ENCODE measurements at regions not wholly inside any gene's neighbourhood (a gene's known extent, or its start where the extent isn't known, plus 50 kb on each side); places are given as distances from the start of the nearest gene placed in this dataset.
"Not testable (repeated sequence)": the region's sequence is repeated elsewhere in the genome, so short reads cannot be mapped to it uniquely, and the experiment has no call there.

- TF ChIP-seq CTCF (IDR thresholded peaks at IDR 0.05 in 4 of 5, conservative IDR thresholded peaks at IDR 0.05 in 1 of 5) (no peak), POLR2A (IDR thresholded peaks at IDR 0.05) (no peak)
- in situ Hi-C loops (cut with MboI; ENCODE audit: low sequenced_read_pairs in 4 of 4) (no loop called here), intact Hi-C loops (cut with DNase I; ENCODE audit: low total_unique reads) (no loop called here)
- no peaks in the 10 kb centered on the region for H3K4me1 ChIP-seq
- H3K4me3 ChIP-seq = no peak overlapping the region
- no peaks in the 10 kb centered on the region for H3K27me3 ChIP-seq
- ATAC-seq (no peak), DNase-seq (no peak)
- no peak overlapping the region for H3K27ac ChIP-seq
- no peaks in the 10 kb centered on the region for H3K9me3 ChIP-seq
- no peaks in the 10 kb centered on the region for H3K36me3 ChIP-seq
These were observed 656.7 kb upstream of the NRG3 start for GRCh38 chr10:81218307-81218706.

GRCh38 chr10:81219758-81220157 lies 655.2 kb upstream of the NRG3 start:
- Histone ChIP-seq H3K9me3 (no peaks in the 10 kb centered on the region), H3K36me3 (no peaks in the 10 kb centered on the region), H3K4me3 (no peak overlapping the region), H3K4me1 (no peaks in the 10 kb centered on the region), H3K27ac (no peak overlapping the region), H3K27me3 (no peaks in the 10 kb centered on the region)
- in situ Hi-C loops (cut with MboI; ENCODE audit: low sequenced_read_pairs in 4 of 4) = no loop called here
- no peak for DNase-seq
- ATAC-seq = no peak
- intact Hi-C loops (cut with DNase I; ENCODE audit: low total_unique reads) = no loop called here
- TF ChIP-seq POLR2A (IDR thresholded peaks at IDR 0.05) = no peak
- TF ChIP-seq CTCF (IDR thresholded peaks at IDR 0.05 in 4 of 5, conservative IDR thresholded peaks at IDR 0.05 in 1 of 5) = no peak

- DNase-seq = no peak
- Histone ChIP-seq H3K27ac (no peak overlapping the region), H3K36me3 (no peaks in the 10 kb centered on the region), H3K4me1 (no peaks in the 10 kb centered on the region), H3K4me3 (no peak overlapping the region), H3K27me3 (no peaks in the 10 kb centered on the region), H3K9me3 (no peaks in the 10 kb centered on the region)
- ATAC-seq = no peak
- TF ChIP-seq CTCF (IDR thresholded peaks at IDR 0.05 in 4 of 5, conservative IDR thresholded peaks at IDR 0.05 in 1 of 5) = no peak
- no peak for TF ChIP-seq POLR2A (IDR thresholded peaks at IDR 0.05)
- in situ Hi-C loops (cut with MboI; ENCODE audit: low sequenced_read_pairs in 4 of 4) = no loop called here
- intact Hi-C loops (cut with DNase I; ENCODE audit: low total_unique reads) = no loop called here
These were observed 626.1 kb upstream of the NRG3 start for GRCh38 chr10:81248886-81249285.

- H3K36me3 ChIP-seq = no peaks in the 10 kb centered on the region
- intact Hi-C loops (cut with DNase I; ENCODE audit: low total_unique reads) = no loop called here
- H3K9me3 ChIP-seq = no peaks in the 10 kb centered on the region
- ATAC-seq = no peak
- no peak for DNase-seq
- TF ChIP-seq CTCF (IDR thresholded peaks at IDR 0.05 in 4 of 5, conservative IDR thresholded peaks at IDR 0.05 in 1 of 5) (no peak), POLR2A (IDR thresholded peaks at IDR 0.05) (no peak)
- no peak overlapping the region for H3K4me3 ChIP-seq
- H3K27ac ChIP-seq = no peak overlapping the region
- no peaks in the 10 kb centered on the region for H3K27me3 ChIP-seq
- no peaks in the 10 kb centered on the region for H3K4me1 ChIP-seq
- in situ Hi-C loops (cut with MboI; ENCODE audit: low sequenced_read_pairs in 4 of 4) = no loop called here
These were observed 623.4 kb upstream of the NRG3 start for GRCh38 chr10:81251457-81252115.

- H3K4me1 ChIP-seq; H3K36me3 ChIP-seq; H3K27ac ChIP-seq; intact Hi-C loops (cut with DNase I; ENCODE audit: low total_unique reads); H3K4me3 ChIP-seq; in situ Hi-C loops (cut with MboI; ENCODE audit: low sequenced_read_pairs in 4 of 4); ATAC-seq; H3K27me3 ChIP-seq; DNase-seq; H3K9me3 ChIP-seq: not testable (repeated sequence)
These were observed 610.0 kb upstream of the NRG3 start for GRCh38 chr10:81264991-81265390.
